IPS-18c (cell line): ENCODE measurements at regions not wholly inside any gene's neighbourhood (a gene's known extent, or its start where the extent isn't known, plus 50 kb on each side); places are given as distances from the start of the nearest gene placed in this dataset.
"Not testable (repeated sequence)": the region's sequence is repeated elsewhere in the genome, so short reads cannot be mapped to it uniquely, and the experiment has no call there.

Experiments used
- H3K4me3 ChIP-seq: 2 replicates; pipeline ENCODE4 v1.7.0; 2013; ENCODE audit warnings: low read depth, mild to moderate bottlenecking, low read length, moderate library complexity; ENCODE audit not compliant: insufficient read depth
- H3K9me3 ChIP-seq: one replicate; pipeline ENCODE4 v1.6.1; 2013; ENCODE audit warnings: mild to moderate bottlenecking, low read length, moderate library complexity; ENCODE audit not compliant: control insufficient read depth, insufficient read depth

GRCh38 chr9:31336841-31337240, 1047.6 kb upstream of the ACO1 start:
- Histone ChIP-seq H3K9me3 (peaks cover 7% of the 10 kb centered on the region), H3K4me3 (no peak overlapping the region)

- Histone ChIP-seq H3K9me3 (no peaks in the 10 kb centered on the region), H3K4me3 (no peak overlapping the region)
Observed at GRCh38 chr9:31347082-31347617, 1037.3 kb upstream of the ACO1 start.

- Histone ChIP-seq H3K4me3 (no peak overlapping the region), H3K9me3 (no peaks in the 10 kb centered on the region)
Observed at GRCh38 chr9:31355159-31355882, 1029.1 kb upstream of the ACO1 start.

- Histone ChIP-seq H3K4me3 (no peak overlapping the region), H3K9me3 (no peaks in the 10 kb centered on the region)
Observed at GRCh38 chr9:31355965-31356364, 1028.5 kb upstream of the ACO1 start.

GRCh38 chr9:31359071-31359470, 1025.4 kb upstream of the ACO1 start:
- H3K9me3 ChIP-seq: no peaks in the 10 kb centered on the region

GRCh38 chr9:31364171-31364570, 1020.3 kb upstream of the ACO1 start:
- no peak overlapping the region for H3K4me3 ChIP-seq

More at GRCh38 chr9:31359071-31359470, 1025.4 kb upstream of the ACO1 start:
- H3K4me3 ChIP-seq: no peak overlapping the region

GRCh38 chr9:31372799-31373587, 1011.5 kb upstream of the ACO1 start:
- H3K9me3 ChIP-seq: no peaks in the 10 kb centered on the region
- no peak overlapping the region for H3K4me3 ChIP-seq

More at GRCh38 chr9:31364171-31364570, 1020.3 kb upstream of the ACO1 start:
- H3K9me3 ChIP-seq: no peaks in the 10 kb centered on the region

GRCh38 chr9:31377358-31377757, 1007.1 kb upstream of the ACO1 start:
- Histone ChIP-seq H3K4me3 (no peak overlapping the region), H3K9me3 (no peaks in the 10 kb centered on the region)

- no peak overlapping the region for H3K4me3 ChIP-seq
- H3K9me3 ChIP-seq: no peaks in the 10 kb centered on the region
Observed at GRCh38 chr9:31388660-31389059, 995.8 kb upstream of the ACO1 start.

GRCh38 chr9:31389075-31389474, 995.4 kb upstream of the ACO1 start:
- no peak overlapping the region for H3K4me3 ChIP-seq
- no peaks in the 10 kb centered on the region for H3K9me3 ChIP-seq

GRCh38 chr9:31390403-31391025, 993.9 kb upstream of the ACO1 start:
- no peaks in the 10 kb centered on the region for H3K9me3 ChIP-seq
- H3K4me3 ChIP-seq: no peak overlapping the region

- no peaks in the 10 kb centered on the region for H3K9me3 ChIP-seq
- no peak overlapping the region for H3K4me3 ChIP-seq
Observed at GRCh38 chr9:31393240-31393639, 991.2 kb upstream of the ACO1 start.

- no peak overlapping the region for H3K4me3 ChIP-seq
- H3K9me3 ChIP-seq: no peaks in the 10 kb centered on the region
Observed at GRCh38 chr9:31394015-31394473, 990.4 kb upstream of the ACO1 start.

GRCh38 chr9:31412081-31412480, 972.4 kb upstream of the ACO1 start:
- H3K4me3 ChIP-seq: no peak overlapping the region

GRCh38 chr9:31415164-31415563, 969.3 kb upstream of the ACO1 start:
- Histone ChIP-seq H3K9me3 (no peaks in the 10 kb centered on the region), H3K4me3 (no peak overlapping the region)

More at GRCh38 chr9:31412081-31412480, 972.4 kb upstream of the ACO1 start:
- no peaks in the 10 kb centered on the region for H3K9me3 ChIP-seq

- Histone ChIP-seq H3K4me3 (no peak overlapping the region), H3K9me3 (no peaks in the 10 kb centered on the region)
Observed at GRCh38 chr9:31418419-31418818, 966.0 kb upstream of the ACO1 start.

GRCh38 chr9:31443630-31444457, 940.6 kb upstream of the ACO1 start:
- not testable (repeated sequence) for H3K9me3 ChIP-seq, H3K4me3 ChIP-seq
